HepG2 (cell line): ENCODE measurements at regions not wholly inside any gene's neighbourhood (a gene's known extent, or its start where the extent isn't known, plus 50 kb on each side); places are given as distances from the start of the nearest gene placed in this dataset.

Experiments used
- ATAC-seq: fragments of 200-7000 bp; cut with Tn5 transposase; 3 replicates; pipeline ENCODE4 v1.9.1; 2020; ENCODE audit warnings: mild to moderate bottlenecking, moderate library complexity
- BruUV-seq: library from RNA; stranded (reverse); fragments of 400-500 nt; replicated peaks from 2 replicates; lab custom pipeline; 2021; lab: Mats Ljungman, UMichigan
- CTCF ChIA-PET: fragments of 300-600 bp; formaldehyde crosslinking; extraction: SDS; loops from one replicate; lab custom pipeline; 2021; ENCODE audit warnings: low total read pairs, inconsistent platforms, low intra/inter-chr PET ratio; lab: Yijun Ruan, JAX
- POLR2A ChIA-PET: fragments of 350-600 bp; sonication (Branson Sonifier 250); formaldehyde crosslinking; loops from one replicate; lab custom pipeline; 2020; ENCODE audit warnings: antibody characterized with exemption, inconsistent platforms; lab: Yijun Ruan, JAX
- DNase-seq: peaks from one replicate; pipeline ENCODE4 v3.0.0-alpha.2; 2015; ENCODE audit warnings: low spot score
- FAIRE-seq: peaks from 3 replicates; lab custom pipeline; 2011; peaks lifted over from hg19 to GRCh38; lab: Jason Lieb, UNC
- H2AFZ ChIP-seq: one replicate; pipeline ENCODE4 v1.6.1; 2011; ENCODE audit warnings: low read length, inconsistent platforms
- H3K27ac ChIP-seq: fragments of 300-600 bp; 3 replicates; pipeline ENCODE4 v1.8.0; 2011; ENCODE audit warnings: mixed run types, mild to moderate bottlenecking, mixed read lengths, low read length, inconsistent platforms; ENCODE audit not compliant: insufficient read depth; ENCODE audit errors: extremely low read length
- H3K27me3 ChIP-seq, 2 experiments: fragments of 200-600 bp in 1 of 2; 2 replicates in 1 of 2; 3 replicates in 1 of 2; pipeline versions ENCODE4 v1.6.0 to v1.8.0; 2011; ENCODE audit warnings: low read length in 2 of 2, mild to moderate bottlenecking in 2 of 2, moderate library complexity in 2 of 2, inconsistent platforms in 1 of 2; ENCODE audit not compliant: insufficient read depth in 2 of 2, control insufficient read depth in 1 of 2
- H3K36me3 ChIP-seq, 2 experiments: fragments of 200-600 bp in 1 of 2; replicated peaks in 1 of 2; 2 replicates in 1 of 2; 3 replicates in 1 of 2; pipeline versions ENCODE4 v1.5.1 to v1.8.0; 2011; ENCODE audit warnings: low read length in 2 of 2, inconsistent platforms in 1 of 2; ENCODE audit not compliant: insufficient read depth in 2 of 2, control insufficient read depth in 1 of 2
- H3K4me1 ChIP-seq: 2 replicates; pipeline ENCODE4 v1.5.1; 2012; ENCODE audit warnings: low read length, inconsistent platforms; ENCODE audit not compliant: insufficient read depth
- H3K4me2 ChIP-seq: 2 replicates; pipeline ENCODE4 v1.6.0; 2011; ENCODE audit warnings: low read depth, low read length, inconsistent platforms
- H3K4me3 ChIP-seq, 3 experiments: fragments of 200-600 bp in 1 of 3; sonication (generic), shearing (Covaris generic) in 1 of 3; replicated peaks in 1 of 3; 2 replicates each; pipeline ENCODE4 v1.5.1; 2011 to 2016; ENCODE audit warnings: low read length in 3 of 3, inconsistent platforms in 2 of 3, low read depth in 2 of 3, mild to moderate bottlenecking in 2 of 3, control low read depth in 1 of 3, mixed read lengths in 1 of 3; ENCODE audit not compliant: insufficient read depth in 1 of 3
- H3K79me2 ChIP-seq: one replicate; pipeline ENCODE4 v1.6.1; 2011; ENCODE audit warnings: low read length, inconsistent platforms; ENCODE audit not compliant: insufficient read depth
- H3K9ac ChIP-seq: 2 replicates; pipeline ENCODE4 v1.6.0; 2011; ENCODE audit warnings: mild to moderate bottlenecking, low read depth, low read length, inconsistent platforms; ENCODE audit not compliant: insufficient read depth
- H3K9me3 ChIP-seq: 2 replicates; pipeline ENCODE4 v1.5.1; 2012; ENCODE audit warnings: mild to moderate bottlenecking, low read length
- H4K20me1 ChIP-seq: 2 replicates; pipeline ENCODE4 v1.6.0; 2011; ENCODE audit warnings: inconsistent platforms, mild to moderate bottlenecking, low read length, moderate library complexity; ENCODE audit not compliant: insufficient read depth
- GTF2F1 ChIP-seq: fragments of 150-350 bp; IDR thresholded peaks from 2 replicates; pipeline ENCODE4 v1.6.1; 2014; ENCODE audit warnings: low read length
- JDP2 ChIP-seq: sonication (generic); formaldehyde crosslinking; IDR thresholded peaks from 2 replicates; pipeline ENCODE4 v1.8.1; 2022; ENCODE audit warnings: missing genetic modification reagents, borderline replicate concordance
- KLF15 ChIP-seq: sonication (generic); formaldehyde crosslinking; IDR thresholded peaks from 2 replicates; pipeline ENCODE4 v1.8.1; 2023; ENCODE audit warnings: borderline replicate concordance, mild to moderate bottlenecking, inconsistent platforms, missing genetic modification reagents, mixed read lengths
- MAFK ChIP-seq, 2 experiments: IDR thresholded peaks in 1 of 2; conservative IDR thresholded peaks in 1 of 2; 2 replicates each; pipeline ENCODE4 v1.6.1; 2011; ENCODE audit warnings: improper control_type of control experiment in 2 of 2, low read length in 2 of 2
- NFKBIZ ChIP-seq: IDR thresholded peaks from 2 replicates; pipeline ENCODE4 v1.6.1; 2018; ENCODE audit warnings: missing genetic modification reagents, missing compliant biosample characterization
- SP4 ChIP-seq: sonication (generic); formaldehyde crosslinking; IDR thresholded peaks from 2 replicates; pipeline ENCODE4 v1.8.1; 2023; ENCODE audit warnings: mild to moderate bottlenecking, missing genetic modification reagents
- SRY ChIP-seq: sonication (generic); formaldehyde crosslinking; IDR thresholded peaks from 2 replicates; pipeline ENCODE4 v1.8.0; 2022; ENCODE audit warnings: mild to moderate bottlenecking, missing genetic modification reagents
- ZKSCAN5 ChIP-seq: sonication (generic); formaldehyde crosslinking; IDR thresholded peaks from 2 replicates; pipeline ENCODE4 v1.5.1; 2020; ENCODE audit warnings: mild to moderate bottlenecking, missing genetic modification reagents
- ZNF367 ChIP-seq: sonication (generic); formaldehyde crosslinking; IDR thresholded peaks from 2 replicates; pipeline ENCODE4 v1.4.0; 2020; ENCODE audit warnings: missing genetic modification reagents, borderline replicate concordance
- ZNF44 ChIP-seq: sonication (generic); formaldehyde crosslinking; IDR thresholded peaks from 2 replicates; pipeline ENCODE4 v1.5.1; 2020; ENCODE audit warnings: mild to moderate bottlenecking, missing genetic modification reagents
- ZNF567 ChIP-seq: sonication (generic); formaldehyde crosslinking; IDR thresholded peaks from 2 replicates; pipeline ENCODE4 v1.8.1; 2023; ENCODE audit warnings: mild to moderate bottlenecking, missing genetic modification reagents, borderline replicate concordance
- WGBS: methylation state at CpG from one replicate; pipeline ENCODE4 v1.1.6; 2017; ENCODE audit warnings: low lambda C conversion rate; 5-methylcytosine and 5-hydroxymethylcytosine counted together
- in situ Hi-C: cut with HindIII; loops from 2 replicates; pipeline ENCODE4 v1.10.0; 2017; ENCODE audit warnings: low pct_unique_long_range_greater_than_20kb; ENCODE audit not compliant: extremely low pct_ligation_motif_present
- intact Hi-C: fragments of 100-400 bp; cut with micrococcal nuclease; formaldehyde crosslinking; loops from one replicate; pipeline ENCODE4 v1.10.0; 2022; ENCODE audit not compliant: unreplicated experiment
- TF ChIP-seq, protein P1 (sequence below): sonication (generic); formaldehyde crosslinking; IDR thresholded peaks from 2 replicates; pipeline ENCODE4 v1.4.0; 2020; ENCODE audit warnings: missing genetic modification reagents
- TF ChIP-seq, protein P2 (sequence below): sonication (generic); formaldehyde crosslinking; IDR thresholded peaks from 2 replicates; pipeline ENCODE4 v1.5.0; 2020; ENCODE audit warnings: missing genetic modification reagents, mild to moderate bottlenecking, borderline replicate concordance

DNA sequence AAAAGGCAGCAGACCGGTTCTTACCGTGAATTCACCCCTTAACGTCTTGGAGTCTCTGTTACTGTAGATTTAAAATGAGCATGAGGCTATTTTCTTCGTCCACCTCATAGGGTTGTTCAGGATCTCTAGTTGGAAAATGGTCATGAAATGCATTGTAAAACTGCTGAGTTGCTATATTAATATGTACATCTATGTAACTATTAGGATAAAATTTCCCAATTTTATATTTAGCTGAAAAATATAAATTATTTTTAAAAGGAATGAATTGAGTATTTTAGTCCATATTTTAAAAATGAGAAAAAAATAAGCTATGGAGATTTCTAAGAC is 272.7 kb downstream of the ALG10B start:
- Histone ChIP-seq H3K9me3 (no peaks in the 10 kb centered on the region), H3K4me1 (no peaks in the 10 kb centered on the region), H3K9ac (no peak overlapping the region), H4K20me1 (no peaks in the 10 kb centered on the region), H3K36me3 (no peaks in the 10 kb centered on the region), H3K27me3 (no peaks in the 10 kb centered on the region), H2AFZ (no peak overlapping the region), H3K27ac (no peak overlapping the region), H3K4me3 (no peak overlapping the region), H3K79me2 (no peaks in the 10 kb centered on the region), H3K4me2 (no peak overlapping the region)
- no TSS peak for BruUV-seq
- ATAC-seq, result no peak
- ChIA-PET POLR2A (no interaction called here), CTCF (no interaction called here)
- FAIRE-seq, result no peak
- 4% methylated on average over 4 of the region's 4 CpGs for WGBS
- in situ Hi-C loops (no loop called here), intact Hi-C loops (no loop called here)
- TF ChIP-seq ZNF367 (CRISPR knock-in tag) (no peak), ZNF44 (CRISPR knock-in tag) (no peak), MAFK (conservative IDR thresholded peaks at IDR 0.05 in 1 of 2, IDR thresholded peaks at IDR 0.05 in 1 of 2; ENCODE audit: low read length in 2 of 2) (peak; percentile 28 to 60; a peak in 3 of 4 replicates), SP4 (no peak)
- DNase-seq, result no peak

DNA sequence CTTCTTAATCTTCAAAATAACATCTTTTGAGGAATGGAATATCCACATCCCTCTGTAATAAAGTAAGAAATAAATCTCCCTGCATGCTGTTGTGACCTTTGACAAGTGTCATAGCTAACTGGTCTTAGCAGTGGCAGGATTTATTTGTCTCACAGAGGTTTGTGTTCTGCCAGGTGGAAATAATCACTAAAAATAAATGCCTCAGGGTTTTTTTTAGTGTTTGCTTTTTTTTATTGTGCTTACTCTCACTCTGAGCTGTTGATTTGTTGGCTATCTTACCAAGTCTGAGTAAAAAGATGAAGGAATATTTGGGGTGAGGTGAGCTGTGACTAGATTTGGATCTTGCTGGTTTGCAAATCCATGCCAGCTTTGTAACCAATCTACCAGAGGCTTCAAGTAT is 285.4 kb downstream of the ALG10B start:
- no peaks in the 10 kb centered on the region for H3K79me2 ChIP-seq
- TF ChIP-seq, protein P1, sequence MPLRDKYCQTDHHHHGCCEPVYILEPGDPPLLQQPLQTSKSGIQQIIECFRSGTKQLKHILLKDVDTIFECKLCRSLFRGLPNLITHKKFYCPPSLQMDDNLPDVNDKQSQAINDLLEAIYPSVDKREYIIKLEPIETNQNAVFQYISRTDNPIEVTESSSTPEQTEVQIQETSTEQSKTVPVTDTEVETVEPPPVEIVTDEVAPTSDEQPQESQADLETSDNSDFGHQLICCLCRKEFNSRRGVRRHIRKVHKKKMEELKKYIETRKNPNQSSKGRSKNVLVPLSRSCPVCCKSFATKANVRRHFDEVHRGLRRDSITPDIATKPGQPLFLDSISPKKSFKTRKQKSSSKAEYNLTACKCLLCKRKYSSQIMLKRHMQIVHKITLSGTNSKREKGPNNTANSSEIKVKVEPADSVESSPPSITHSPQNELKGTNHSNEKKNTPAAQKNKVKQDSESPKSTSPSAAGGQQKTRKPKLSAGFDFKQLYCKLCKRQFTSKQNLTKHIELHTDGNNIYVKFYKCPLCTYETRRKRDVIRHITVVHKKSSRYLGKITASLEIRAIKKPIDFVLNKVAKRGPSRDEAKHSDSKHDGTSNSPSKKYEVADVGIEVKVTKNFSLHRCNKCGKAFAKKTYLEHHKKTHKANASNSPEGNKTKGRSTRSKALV (CRISPR knock-in tag), result no peak
- no peak for TF ChIP-seq SRY (CRISPR knock-in tag)
- TF ChIP-seq ZKSCAN5 (CRISPR knock-in tag), result no peak
- TF ChIP-seq KLF15, result no peak
- TF ChIP-seq JDP2 (CRISPR knock-in tag), result no peak
- no peak for TF ChIP-seq NFKBIZ
- no peak for TF ChIP-seq ZNF567 (CRISPR knock-in tag)
- TF ChIP-seq, protein P2, sequence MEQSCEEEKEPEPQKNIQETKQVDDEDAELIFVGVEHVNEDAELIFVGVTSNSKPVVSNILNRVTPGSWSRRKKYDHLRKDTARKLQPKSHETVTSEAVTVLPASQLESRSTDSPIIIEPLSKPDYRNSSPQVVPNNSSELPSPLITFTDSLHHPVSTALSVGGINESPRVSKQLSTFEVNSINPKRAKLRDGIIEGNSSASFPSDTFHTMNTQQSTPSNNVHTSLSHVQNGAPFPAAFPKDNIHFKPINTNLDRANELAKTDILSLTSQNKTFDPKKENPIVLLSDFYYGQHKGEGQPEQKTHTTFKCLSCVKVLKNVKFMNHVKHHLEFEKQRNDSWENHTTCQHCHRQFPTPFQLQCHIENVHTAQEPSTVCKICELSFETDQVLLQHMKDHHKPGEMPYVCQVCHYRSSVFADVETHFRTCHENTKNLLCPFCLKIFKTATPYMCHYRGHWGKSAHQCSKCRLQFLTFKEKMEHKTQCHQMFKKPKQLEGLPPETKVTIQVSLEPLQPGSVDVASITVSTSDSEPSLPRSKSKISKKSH (CRISPR knock-in tag), result no peak
- TF ChIP-seq GTF2F1, result no peak
- DNase-seq (no peak), ATAC-seq (no peak), FAIRE-seq (no peak)
- ChIA-PET CTCF (no interaction called here), POLR2A (no interaction called here)
- no peak overlapping the region for H3K4me2 ChIP-seq
- no peaks in the 10 kb centered on the region for H3K36me3 ChIP-seq
- no TSS peak for BruUV-seq
- no peak overlapping the region for H3K4me3 ChIP-seq
- intact Hi-C loops (no loop called here), in situ Hi-C loops (no loop called here)
- no peaks in the 10 kb centered on the region for H4K20me1 ChIP-seq
- H2AFZ ChIP-seq, result no peak overlapping the region
- H3K27me3 ChIP-seq, result no peaks in the 10 kb centered on the region
- no peak overlapping the region for H3K9ac ChIP-seq
- H3K9me3 ChIP-seq, result peaks cover 6% of the 10 kb centered on the region
- H3K27ac ChIP-seq, result no peak overlapping the region
- H3K4me1 ChIP-seq, result no peaks in the 10 kb centered on the region
